WTC11 (cell line): ENCODE measurements at regions not wholly inside any gene's neighbourhood (a gene's known extent, or its start where the extent isn't known, plus 50 kb on each side); places are given as distances from the start of the nearest gene placed in this dataset.

Experiments
- ATAC-seq: fragments of 200-7000 bp; cut with Tn5 transposase; 2 replicates; pipeline ENCODE4 v1.10.0; 2021; ENCODE audit warnings: mild to moderate bottlenecking, moderate library complexity
- CTCF ChIA-PET: fragments of 300-600 bp; sonication (Branson Sonifier 250); formaldehyde crosslinking; loops from one replicate; lab custom pipeline; 2021; ENCODE audit warnings: antibody characterized with exemption; lab: Charles Lee
- POLR2A ChIA-PET: fragments of 350-600 bp; sonication (Branson Sonifier 250); formaldehyde crosslinking; loops from one replicate; lab custom pipeline; 2021; ENCODE audit warnings: antibody characterized with exemption; lab: Charles Lee
- DNase-seq: peaks from one replicate; pipeline ENCODE4 v3.0.0; 2021; ENCODE audit warnings: low spot score
- H3K27ac Mint-ChIP-seq: 2 replicates; pipeline ENCODE4 v1.8.0; 2021; ENCODE audit warnings: mixed read lengths
- H3K27me3 Mint-ChIP-seq: 2 replicates; pipeline ENCODE4 v1.8.0; 2021; ENCODE audit warnings: low read depth, mild to moderate bottlenecking, moderate library complexity, mixed read lengths
- H3K36me3 Mint-ChIP-seq: 2 replicates; pipeline ENCODE4 v1.8.0; 2021; ENCODE audit warnings: mixed read lengths
- H3K4me1 Mint-ChIP-seq: 2 replicates; pipeline ENCODE4 v1.8.0; 2022; ENCODE audit warnings: mixed read lengths
- H3K4me3 Mint-ChIP-seq: 2 replicates; pipeline ENCODE4 v1.8.0; 2021; ENCODE audit warnings: mild to moderate bottlenecking, moderate library complexity, mixed read lengths
- H3K9me3 Mint-ChIP-seq: 2 replicates; pipeline ENCODE4 v1.8.0; 2021; ENCODE audit warnings: mixed read lengths
- ATF1 ChIP-seq: sonication (generic); formaldehyde crosslinking; IDR thresholded peaks from 2 replicates; pipeline ENCODE4 v1.8.1; 2023; ENCODE audit warnings: mild to moderate bottlenecking, moderate library complexity, missing genetic modification reagents
- ATF2 ChIP-seq: sonication (generic); formaldehyde crosslinking; IDR thresholded peaks from 2 replicates; pipeline ENCODE4 v1.8.1; 2022; ENCODE audit warnings: low read depth, missing genetic modification reagents, borderline replicate concordance
- CDX4 ChIP-seq: fragments of 250-450 bp; sonication (Bioruptor Pico); IDR thresholded peaks from 2 replicates; pipeline ENCODE4 v1.9.0; 2021; ENCODE audit warnings: moderate library complexity, mild to moderate bottlenecking, inconsistent platforms, borderline replicate concordance
- E2F5 ChIP-seq: sonication (generic); formaldehyde crosslinking; IDR thresholded peaks from 2 replicates; pipeline ENCODE4 v1.8.1; 2022; ENCODE audit warnings: mild to moderate bottlenecking, moderate library complexity, missing genetic modification reagents
- ELF4 ChIP-seq: sonication (generic); formaldehyde crosslinking; IDR thresholded peaks from 2 replicates; pipeline ENCODE4 v1.8.1; 2022; ENCODE audit warnings: low read depth, mild to moderate bottlenecking, moderate library complexity, missing genetic modification reagents
- FOXP1 ChIP-seq: sonication (generic); formaldehyde crosslinking; IDR thresholded peaks from 2 replicates; pipeline ENCODE4 v1.8.0; 2022; ENCODE audit warnings: missing genetic modification reagents, mild to moderate bottlenecking, moderate library complexity, borderline replicate concordance
- JUN ChIP-seq: sonication (generic); formaldehyde crosslinking; IDR thresholded peaks from 2 replicates; pipeline ENCODE4 v1.8.0; 2023; ENCODE audit warnings: mild to moderate bottlenecking, missing genetic modification reagents
- MXD4 ChIP-seq: fragments of 250-450 bp; sonication (Bioruptor Pico); IDR thresholded peaks from 2 replicates; pipeline ENCODE4 v1.8.0; 2021; ENCODE audit warnings: mild to moderate bottlenecking, moderate library complexity, borderline replicate concordance
- NFATC4 ChIP-seq: fragments of 250-450 bp; sonication (Bioruptor Pico); IDR thresholded peaks from 2 replicates; pipeline ENCODE4 v1.9.0; 2021; ENCODE audit warnings: mild to moderate bottlenecking
- NR1H2 ChIP-seq: sonication (generic); formaldehyde crosslinking; IDR thresholded peaks from 2 replicates; pipeline ENCODE4 v1.9.0; 2021; ENCODE audit warnings: mild to moderate bottlenecking, moderate library complexity, missing genetic modification reagents
- NR2C2 ChIP-seq: sonication (generic); formaldehyde crosslinking; IDR thresholded peaks from 2 replicates; pipeline ENCODE4 v1.8.0; 2022; ENCODE audit warnings: mild to moderate bottlenecking, missing genetic modification reagents
- OVOL2 ChIP-seq: fragments of 250-450 bp; sonication (Bioruptor Pico); IDR thresholded peaks from 2 replicates; pipeline ENCODE4 v1.9.0; 2021; ENCODE audit warnings: mild to moderate bottlenecking, borderline replicate concordance
- PRDM15 ChIP-seq: sonication (generic); formaldehyde crosslinking; IDR thresholded peaks from 2 replicates; pipeline ENCODE4 v1.8.0; 2022; ENCODE audit warnings: missing genetic modification reagents
- PRRX2 ChIP-seq: fragments of 250-450 bp; sonication (Bioruptor Pico); IDR thresholded peaks from 2 replicates; pipeline ENCODE4 v1.8.0; 2021; ENCODE audit warnings: mild to moderate bottlenecking
- ZNF121 ChIP-seq: sonication (generic); formaldehyde crosslinking; IDR thresholded peaks from 2 replicates; pipeline ENCODE4 v1.8.0; 2023; ENCODE audit warnings: missing genetic modification reagents
- ZNF219 ChIP-seq: sonication (generic); formaldehyde crosslinking; IDR thresholded peaks from 2 replicates; pipeline ENCODE4 v1.8.0; 2023; ENCODE audit warnings: missing genetic modification reagents, mild to moderate bottlenecking, borderline replicate concordance
- ZNF232 ChIP-seq: sonication (generic); formaldehyde crosslinking; IDR thresholded peaks from 2 replicates; pipeline ENCODE4 v1.8.0; 2022; ENCODE audit warnings: mild to moderate bottlenecking, missing genetic modification reagents
- ZNF281 ChIP-seq: sonication (generic); formaldehyde crosslinking; IDR thresholded peaks from 2 replicates; pipeline ENCODE4 v1.8.0; 2023; ENCODE audit warnings: mild to moderate bottlenecking, missing genetic modification reagents
- ZNF671 ChIP-seq: fragments of 250-450 bp; sonication (Bioruptor Pico); IDR thresholded peaks from 2 replicates; pipeline ENCODE4 v1.8.0; 2021; ENCODE audit warnings: mild to moderate bottlenecking
- TF ChIP-seq, protein P1 (sequence below): fragments of 250-450 bp; sonication (Bioruptor Pico); IDR thresholded peaks from 2 replicates; pipeline ENCODE4 v1.9.0; 2021; ENCODE audit warnings: mild to moderate bottlenecking
- TF ChIP-seq, protein P2 (sequence below): fragments of 250-450 bp; sonication (Bioruptor Pico); conservative IDR thresholded peaks from 2 replicates; pipeline ENCODE4 v1.9.0; 2021; ENCODE audit warnings: mild to moderate bottlenecking
- TF ChIP-seq, protein P3 (sequence below): sonication (generic); formaldehyde crosslinking; conservative IDR thresholded peaks from 2 replicates; pipeline ENCODE4 v1.8.1; 2022; ENCODE audit warnings: mild to moderate bottlenecking, missing genetic modification reagents
- TF ChIP-seq, protein P4 (sequence below): fragments of 250-450 bp; sonication (Bioruptor Pico); IDR thresholded peaks from 2 replicates; pipeline ENCODE4 v2.1.2; 2022; ENCODE audit warnings: mild to moderate bottlenecking, moderate library complexity

DNA sequence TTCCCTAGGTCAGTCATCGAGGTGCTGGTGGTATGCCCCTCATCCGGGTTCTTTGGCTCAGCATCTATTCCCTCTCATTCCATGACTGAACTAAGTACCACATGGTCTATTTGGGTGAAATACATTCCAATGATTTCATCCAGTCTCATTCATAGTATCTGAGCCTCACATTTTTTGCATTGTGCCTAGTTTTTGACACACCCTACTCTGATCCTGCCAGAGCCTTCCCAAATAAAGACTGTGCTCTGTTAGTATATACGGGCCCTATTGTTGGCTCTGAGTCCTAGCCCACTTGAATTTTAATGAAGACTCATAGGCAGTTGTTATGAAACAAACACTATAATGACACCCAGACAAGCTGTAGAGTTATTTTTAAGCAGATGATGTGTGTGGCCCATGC lies 740.7 kb downstream of the CETN3 start (continued):
- TF ChIP-seq ZNF219 (CRISPR knock-in tag) (no peak), NR1H2 (CRISPR knock-in tag) (no peak), ZNF671 (CRISPR knock-in tag) (no peak), NR2C2 (CRISPR knock-in tag) (no peak), ATF2 (CRISPR knock-in tag) (no peak), ZNF232 (CRISPR knock-in tag) (no peak)
- TF ChIP-seq, protein P1, sequence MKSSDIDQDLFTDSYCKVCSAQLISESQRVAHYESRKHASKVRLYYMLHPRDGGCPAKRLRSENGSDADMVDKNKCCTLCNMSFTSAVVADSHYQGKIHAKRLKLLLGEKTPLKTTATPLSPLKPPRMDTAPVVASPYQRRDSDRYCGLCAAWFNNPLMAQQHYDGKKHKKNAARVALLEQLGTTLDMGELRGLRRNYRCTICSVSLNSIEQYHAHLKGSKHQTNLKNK (CRISPR knock-in tag) = no peak
- TF ChIP-seq, protein P2, sequence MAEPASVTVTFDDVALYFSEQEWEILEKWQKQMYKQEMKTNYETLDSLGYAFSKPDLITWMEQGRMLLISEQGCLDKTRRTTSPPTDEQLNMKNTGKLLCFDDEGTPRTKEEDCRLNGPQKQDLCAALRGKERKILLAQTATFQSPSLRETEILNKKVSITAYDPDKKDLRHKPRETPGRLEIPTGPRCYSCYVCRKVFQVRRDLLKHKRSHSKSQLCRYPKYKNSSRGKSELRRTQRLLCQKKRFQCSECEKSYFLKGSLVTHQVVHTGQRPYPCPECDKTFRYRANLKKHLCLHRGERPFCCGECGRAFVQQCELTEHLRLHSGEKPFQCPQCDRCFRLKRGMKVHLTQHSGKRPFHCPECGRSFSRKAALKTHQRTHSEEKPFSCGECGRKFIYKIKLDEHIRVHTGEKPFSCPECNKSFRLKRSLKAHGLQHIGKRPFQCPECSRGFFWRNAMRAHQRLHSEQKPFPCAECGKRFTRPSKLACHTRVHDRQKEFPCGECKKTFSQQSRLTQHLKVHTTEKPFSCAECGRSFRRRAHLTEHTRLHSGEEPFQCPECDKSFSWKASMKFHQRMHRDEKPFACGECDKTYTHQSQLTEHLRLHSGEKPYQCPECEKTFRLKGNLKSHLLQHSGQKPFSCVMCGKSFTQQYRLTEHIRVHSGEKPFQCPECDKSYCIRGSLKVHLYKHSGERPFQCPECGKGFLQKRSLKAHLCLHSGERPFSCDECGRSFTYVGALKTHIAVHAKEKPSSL (CRISPR knock-in tag) = no peak
- TF ChIP-seq, protein P3, sequence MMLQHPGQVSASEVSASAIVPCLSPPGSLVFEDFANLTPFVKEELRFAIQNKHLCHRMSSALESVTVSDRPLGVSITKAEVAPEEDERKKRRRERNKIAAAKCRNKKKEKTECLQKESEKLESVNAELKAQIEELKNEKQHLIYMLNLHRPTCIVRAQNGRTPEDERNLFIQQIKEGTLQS = no peak

DNA sequence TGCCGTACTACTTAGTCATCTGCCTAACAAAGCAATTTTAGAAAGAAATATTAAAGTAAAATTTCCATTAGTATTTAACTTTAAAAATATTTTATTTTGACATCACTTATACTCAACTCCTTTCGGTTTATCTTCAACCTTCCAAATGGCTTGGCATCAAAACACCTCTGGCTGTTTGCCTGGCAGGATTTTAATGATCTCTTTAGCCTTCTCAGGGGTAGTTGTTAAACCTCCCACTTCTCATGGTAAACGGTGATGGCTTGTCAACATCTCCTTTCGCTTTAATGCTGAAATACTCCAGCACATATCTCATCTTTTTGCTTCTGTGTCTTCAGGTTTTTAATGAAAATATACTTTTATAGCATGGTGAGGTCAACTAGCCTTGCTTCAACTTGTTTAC lies 747.1 kb downstream of the CETN3 start:
- H3K27ac Mint-ChIP-seq = no peak overlapping the region
- H3K27me3 Mint-ChIP-seq = no peaks in the 10 kb centered on the region
- ChIA-PET CTCF (no interaction called here), POLR2A (no interaction called here)
- DNase-seq = no peak
- no peak overlapping the region for H3K4me3 Mint-ChIP-seq
- peaks cover 19% of the 10 kb centered on the region for H3K36me3 Mint-ChIP-seq
- H3K4me1 Mint-ChIP-seq = peaks cover 7% of the 10 kb centered on the region
- ATAC-seq = no peak
- H3K9me3 Mint-ChIP-seq = peaks cover 52% of the 10 kb centered on the region
- TF ChIP-seq ZNF671 (CRISPR knock-in tag) (no peak), PRRX2 (CRISPR knock-in tag) (no peak), MXD4 (CRISPR knock-in tag) (no peak), FOXP1 (CRISPR knock-in tag) (no peak), OVOL2 (CRISPR knock-in tag) (no peak), ELF4 (CRISPR knock-in tag) (no peak), ZNF121 (CRISPR knock-in tag) (no peak), NFATC4 (CRISPR knock-in tag) (no peak), ATF1 (no peak), ZNF281 (CRISPR knock-in tag) (no peak), JUN (no peak), PRDM15 (CRISPR knock-in tag) (no peak), CDX4 (CRISPR knock-in tag) (no peak), E2F5 (CRISPR knock-in tag) (no peak)
- TF ChIP-seq, protein P4, sequence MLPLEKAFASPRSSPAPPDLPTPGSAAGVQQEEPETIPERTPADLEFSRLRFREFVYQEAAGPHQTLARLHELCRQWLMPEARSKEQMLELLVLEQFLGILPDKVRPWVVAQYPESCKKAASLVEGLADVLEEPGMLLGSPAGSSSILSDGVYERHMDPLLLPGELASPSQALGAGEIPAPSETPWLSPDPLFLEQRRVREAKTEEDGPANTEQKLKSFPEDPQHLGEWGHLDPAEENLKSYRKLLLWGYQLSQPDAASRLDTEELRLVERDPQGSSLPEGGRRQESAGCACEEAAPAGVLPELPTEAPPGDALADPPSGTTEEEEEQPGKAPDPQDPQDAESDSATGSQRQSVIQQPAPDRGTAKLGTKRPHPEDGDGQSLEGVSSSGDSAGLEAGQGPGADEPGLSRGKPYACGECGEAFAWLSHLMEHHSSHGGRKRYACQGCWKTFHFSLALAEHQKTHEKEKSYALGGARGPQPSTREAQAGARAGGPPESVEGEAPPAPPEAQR (CRISPR knock-in tag) = no peak
